ENCODE measurements at regions not wholly inside any gene's neighbourhood (a gene's known extent, or its start where the extent isn't known, plus 50 kb on each side); places are given as distances from the start of the nearest gene placed in this dataset.

DNA sequence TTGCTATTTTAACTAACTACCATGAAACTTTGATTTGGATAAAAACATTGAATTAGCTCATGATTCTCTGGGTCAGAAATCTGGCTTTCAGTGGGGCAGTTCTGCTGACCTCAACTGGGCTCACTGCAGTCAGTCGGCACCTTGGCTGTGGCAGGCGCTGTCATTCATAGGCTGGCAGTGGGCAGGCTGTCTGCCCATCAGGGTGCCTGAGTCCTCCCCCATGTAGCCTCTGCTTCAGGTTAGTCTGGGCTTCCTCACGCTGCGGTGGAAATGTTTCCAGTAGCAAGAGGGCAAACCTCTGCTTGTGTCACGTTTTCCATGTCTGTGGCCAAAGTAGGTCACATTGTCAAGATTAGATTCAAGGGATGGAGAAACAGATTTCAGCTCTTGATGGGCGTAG lies 251.0 kb upstream of the TCF21 start:
- DNase-seq (ENCODE audit: low read depth in 1 of 2, low spot score in 1 of 2): no peak
- Histone ChIP-seq H3K27me3 (ENCODE audit: insufficient read depth, poor library complexity, severe bottlenecking) (no peaks in the 10 kb centered on the region), H3K27ac (replicated peaks) (no peak overlapping the region), H3K4me3 (replicated peaks; ENCODE audit: insufficient read depth, low read length) (no peak overlapping the region)
- TF ChIP-seq, protein P1, sequence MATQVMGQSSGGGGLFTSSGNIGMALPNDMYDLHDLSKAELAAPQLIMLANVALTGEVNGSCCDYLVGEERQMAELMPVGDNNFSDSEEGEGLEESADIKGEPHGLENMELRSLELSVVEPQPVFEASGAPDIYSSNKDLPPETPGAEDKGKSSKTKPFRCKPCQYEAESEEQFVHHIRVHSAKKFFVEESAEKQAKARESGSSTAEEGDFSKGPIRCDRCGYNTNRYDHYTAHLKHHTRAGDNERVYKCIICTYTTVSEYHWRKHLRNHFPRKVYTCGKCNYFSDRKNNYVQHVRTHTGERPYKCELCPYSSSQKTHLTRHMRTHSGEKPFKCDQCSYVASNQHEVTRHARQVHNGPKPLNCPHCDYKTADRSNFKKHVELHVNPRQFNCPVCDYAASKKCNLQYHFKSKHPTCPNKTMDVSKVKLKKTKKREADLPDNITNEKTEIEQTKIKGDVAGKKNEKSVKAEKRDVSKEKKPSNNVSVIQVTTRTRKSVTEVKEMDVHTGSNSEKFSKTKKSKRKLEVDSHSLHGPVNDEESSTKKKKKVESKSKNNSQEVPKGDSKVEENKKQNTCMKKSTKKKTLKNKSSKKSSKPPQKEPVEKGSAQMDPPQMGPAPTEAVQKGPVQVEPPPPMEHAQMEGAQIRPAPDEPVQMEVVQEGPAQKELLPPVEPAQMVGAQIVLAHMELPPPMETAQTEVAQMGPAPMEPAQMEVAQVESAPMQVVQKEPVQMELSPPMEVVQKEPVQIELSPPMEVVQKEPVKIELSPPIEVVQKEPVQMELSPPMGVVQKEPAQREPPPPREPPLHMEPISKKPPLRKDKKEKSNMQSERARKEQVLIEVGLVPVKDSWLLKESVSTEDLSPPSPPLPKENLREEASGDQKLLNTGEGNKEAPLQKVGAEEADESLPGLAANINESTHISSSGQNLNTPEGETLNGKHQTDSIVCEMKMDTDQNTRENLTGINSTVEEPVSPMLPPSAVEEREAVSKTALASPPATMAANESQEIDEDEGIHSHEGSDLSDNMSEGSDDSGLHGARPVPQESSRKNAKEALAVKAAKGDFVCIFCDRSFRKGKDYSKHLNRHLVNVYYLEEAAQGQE (IDR thresholded peaks at IDR 0.05; ENCODE audit: insufficient replicate concordance, low read depth): no peak
- no peak for TF ChIP-seq CTCF (IDR thresholded peaks at IDR 0.05; ENCODE audit: insufficient read depth, low read length)
- TF ChIP-seq GABPA (IDR thresholded peaks at IDR 0.05; ENCODE audit: low read depth): no peak
- no peak for TF ChIP-seq POLR2AphosphoS5 (IDR thresholded peaks at IDR 0.05; ENCODE audit: low read depth)
- TF ChIP-seq SPI1 (IDR thresholded peaks at IDR 0.05; ENCODE audit: borderline replicate concordance, low read depth): no peak

GRCh38 chr6:133641104-133641503 lies 247.8 kb upstream of the TCF21 start:
- no peak for DNase-seq (ENCODE audit: low read depth in 1 of 2, low spot score in 1 of 2)
- Histone ChIP-seq H3K27me3 (ENCODE audit: insufficient read depth, poor library complexity, severe bottlenecking) (no peaks in the 10 kb centered on the region), H3K27ac (replicated peaks) (no peak overlapping the region), H3K4me3 (replicated peaks; ENCODE audit: insufficient read depth, low read length) (no peak overlapping the region)
- TF ChIP-seq POLR2AphosphoS5 (IDR thresholded peaks at IDR 0.05; ENCODE audit: low read depth) (no peak), GABPA (IDR thresholded peaks at IDR 0.05; ENCODE audit: low read depth) (no peak), CTCF (IDR thresholded peaks at IDR 0.05; ENCODE audit: insufficient read depth, low read length) (no peak), SPI1 (IDR thresholded peaks at IDR 0.05; ENCODE audit: borderline replicate concordance, low read depth) (no peak)
- TF ChIP-seq, protein P1 (IDR thresholded peaks at IDR 0.05; ENCODE audit: insufficient replicate concordance, low read depth): no peak

DNA sequence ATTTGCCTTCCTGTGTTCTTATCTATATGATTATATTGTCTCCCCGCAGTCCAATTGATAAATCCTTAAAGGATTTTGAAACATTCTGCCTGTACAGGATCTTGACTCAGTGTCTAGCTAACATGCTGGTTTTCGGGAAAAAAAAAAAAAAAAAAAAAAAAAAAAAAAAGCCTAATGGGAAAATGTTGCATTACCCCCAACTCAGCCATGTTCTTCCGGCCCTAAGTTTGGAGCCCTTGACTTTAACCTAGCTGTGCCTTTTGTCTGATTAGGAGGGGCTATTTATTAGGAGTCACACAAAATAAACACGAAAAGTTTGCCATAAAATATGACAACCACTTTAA lies 244.4 kb upstream of the TCF21 start:
- Histone ChIP-seq H3K27ac (replicated peaks) (no peak overlapping the region), H3K27me3 (ENCODE audit: insufficient read depth, poor library complexity, severe bottlenecking) (no peaks in the 10 kb centered on the region), H3K4me3 (replicated peaks; ENCODE audit: insufficient read depth, low read length) (no peak overlapping the region)
- TF ChIP-seq SPI1 (IDR thresholded peaks at IDR 0.05; ENCODE audit: borderline replicate concordance, low read depth): no peak
- DNase-seq (ENCODE audit: low read depth in 1 of 2, low spot score in 1 of 2): no peak

DNA sequence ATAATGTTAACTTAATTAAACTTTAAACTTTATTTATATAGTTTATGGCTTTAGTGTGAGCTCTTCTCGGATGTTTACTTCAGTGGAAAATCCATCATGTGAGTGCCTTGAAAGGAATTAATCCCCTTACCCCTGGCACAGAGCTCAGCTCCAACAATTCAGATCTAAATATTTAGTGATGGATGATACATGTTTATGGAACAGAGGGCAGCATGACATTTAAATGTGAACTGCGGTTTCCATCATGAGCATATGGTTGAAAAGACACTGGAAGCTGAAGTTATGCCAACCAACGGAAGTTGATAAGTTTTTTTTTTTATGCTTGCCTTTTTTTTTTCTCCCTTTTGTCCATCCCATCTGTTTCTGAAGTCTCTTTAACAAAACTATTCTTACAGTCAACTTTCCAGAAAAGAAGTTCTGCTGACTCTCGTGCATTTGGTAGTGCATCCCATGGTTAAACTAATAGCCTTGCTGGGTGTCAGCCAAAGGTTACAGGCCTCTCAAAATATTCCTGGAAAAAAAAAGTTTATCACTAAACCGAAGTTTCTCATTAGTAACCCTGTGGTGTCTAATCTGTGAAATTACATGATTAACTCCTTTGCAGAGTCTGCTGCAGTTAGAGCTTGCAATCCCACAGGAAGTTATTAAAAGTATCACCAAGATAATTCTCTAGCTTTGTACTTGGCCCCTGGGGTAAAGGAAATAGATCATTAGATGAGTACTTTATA lies 243.9 kb upstream of the TCF21 start:
- Histone ChIP-seq H3K27ac (replicated peaks) (no peak overlapping the region), H3K4me3 (replicated peaks; ENCODE audit: insufficient read depth, low read length) (no peak overlapping the region), H3K27me3 (ENCODE audit: insufficient read depth, poor library complexity, severe bottlenecking) (no peaks in the 10 kb centered on the region)
- TF ChIP-seq, protein P1 (IDR thresholded peaks at IDR 0.05; ENCODE audit: insufficient replicate concordance, low read depth): no peak
- TF ChIP-seq SPI1 (IDR thresholded peaks at IDR 0.05; ENCODE audit: borderline replicate concordance, low read depth) (no peak), POLR2AphosphoS5 (IDR thresholded peaks at IDR 0.05; ENCODE audit: low read depth) (no peak), GABPA (IDR thresholded peaks at IDR 0.05; ENCODE audit: low read depth) (no peak), CTCF (IDR thresholded peaks at IDR 0.05; ENCODE audit: insufficient read depth, low read length) (no peak)
- no peak for DNase-seq (ENCODE audit: low read depth in 1 of 2, low spot score in 1 of 2)

All from HL-60 (cell line).